Thyroid gland (tissue), 4 donors: ENCODE measurements at regions not wholly inside any gene's neighbourhood (a gene's known extent, or its start where the extent isn't known, plus 50 kb on each side); places are given as distances from the start of the nearest gene placed in this dataset.

Experiments used
- POLR2A ChIP-seq, 2 donors: fragments of 450-650 bp; IDR thresholded peaks; one replicate each; pipeline ENCODE4 v1.6.1; 2017; ENCODE audit warnings: antibody characterized with exemption in 2 of 2, mild to moderate bottlenecking in 2 of 2, moderate library complexity in 1 of 2
- TF ChIP-seq, protein P1 (sequence below), 6 experiments: fragments of 200-600 bp in 3 of 6; fragments of 450-650 bp in 3 of 6; sonication (generic) in 3 of 6; IDR thresholded peaks; one replicate each; pipeline ENCODE4 v1.5.1; 2016 to 2019; ENCODE audit warnings: antibody characterized with exemption in 6 of 6, mild to moderate bottlenecking in 2 of 6, inconsistent platforms in 1 of 6, moderate library complexity in 1 of 6

- TF ChIP-seq, protein P1, sequence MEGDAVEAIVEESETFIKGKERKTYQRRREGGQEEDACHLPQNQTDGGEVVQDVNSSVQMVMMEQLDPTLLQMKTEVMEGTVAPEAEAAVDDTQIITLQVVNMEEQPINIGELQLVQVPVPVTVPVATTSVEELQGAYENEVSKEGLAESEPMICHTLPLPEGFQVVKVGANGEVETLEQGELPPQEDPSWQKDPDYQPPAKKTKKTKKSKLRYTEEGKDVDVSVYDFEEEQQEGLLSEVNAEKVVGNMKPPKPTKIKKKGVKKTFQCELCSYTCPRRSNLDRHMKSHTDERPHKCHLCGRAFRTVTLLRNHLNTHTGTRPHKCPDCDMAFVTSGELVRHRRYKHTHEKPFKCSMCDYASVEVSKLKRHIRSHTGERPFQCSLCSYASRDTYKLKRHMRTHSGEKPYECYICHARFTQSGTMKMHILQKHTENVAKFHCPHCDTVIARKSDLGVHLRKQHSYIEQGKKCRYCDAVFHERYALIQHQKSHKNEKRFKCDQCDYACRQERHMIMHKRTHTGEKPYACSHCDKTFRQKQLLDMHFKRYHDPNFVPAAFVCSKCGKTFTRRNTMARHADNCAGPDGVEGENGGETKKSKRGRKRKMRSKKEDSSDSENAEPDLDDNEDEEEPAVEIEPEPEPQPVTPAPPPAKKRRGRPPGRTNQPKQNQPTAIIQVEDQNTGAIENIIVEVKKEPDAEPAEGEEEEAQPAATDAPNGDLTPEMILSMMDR (IDR thresholded peaks at IDR 0.05) = no peak
- no peak for TF ChIP-seq POLR2A (IDR thresholded peaks at IDR 0.05)
These were observed 358.2 kb upstream of the ID4 start for GRCh38 chr6:19478992-19479391.
